ENCODE measurements at regions not wholly inside any gene's neighbourhood (a gene's known extent, or its start where the extent isn't known, plus 50 kb on each side); places are given as distances from the start of the nearest gene placed in this dataset.

GRCh38 chr1:82423174-82423815 is 622.6 kb downstream of the ADGRL2 start:
- no peak for DNase-seq (ENCODE audit: low read depth)

- DNase-seq (ENCODE audit: low read depth) = no peak
Measured at GRCh38 chr1:82421782-82422181, 621.0 kb downstream of the ADGRL2 start.

GRCh38 chr1:82420584-82420983 is 619.9 kb downstream of the ADGRL2 start:
- no peak for DNase-seq (ENCODE audit: low read depth)

- DNase-seq (ENCODE audit: low read depth) = no peak
Measured at GRCh38 chr1:82411605-82412004, 610.9 kb downstream of the ADGRL2 start.

GRCh38 chr1:82405333-82405732 is 604.6 kb downstream of the ADGRL2 start:
- DNase-seq (ENCODE audit: low read depth) = no peak

- no peak for DNase-seq (ENCODE audit: low read depth)
Measured at GRCh38 chr1:82401116-82401515, 600.4 kb downstream of the ADGRL2 start.

GRCh38 chr1:82400521-82400920 is 599.8 kb downstream of the ADGRL2 start:
- no peak for DNase-seq (ENCODE audit: low read depth)

GRCh38 chr1:82399093-82399492 is 598.4 kb downstream of the ADGRL2 start:
- DNase-seq (ENCODE audit: low read depth) = no peak

- no peak for DNase-seq (ENCODE audit: low read depth)
Measured at GRCh38 chr1:82398357-82398756, 597.6 kb downstream of the ADGRL2 start.

- DNase-seq (ENCODE audit: low read depth) = no peak
Measured at GRCh38 chr1:82395440-82395839, 594.7 kb downstream of the ADGRL2 start.

GRCh38 chr1:82392946-82393345 is 592.2 kb downstream of the ADGRL2 start:
- DNase-seq (ENCODE audit: low read depth) = no peak

GRCh38 chr1:82392513-82392912 is 591.8 kb downstream of the ADGRL2 start:
- DNase-seq (ENCODE audit: low read depth) = no peak

GRCh38 chr1:82391712-82392111 is 591.0 kb downstream of the ADGRL2 start:
- no peak for DNase-seq (ENCODE audit: low read depth)

GRCh38 chr1:82390627-82391026 is 589.9 kb downstream of the ADGRL2 start:
- DNase-seq (ENCODE audit: low read depth) = no peak

- no peak for DNase-seq (ENCODE audit: low read depth)
Measured at GRCh38 chr1:82388679-82389078, 587.9 kb downstream of the ADGRL2 start.

- DNase-seq (ENCODE audit: low read depth) = no peak
Measured at GRCh38 chr1:82387012-82387366, 586.3 kb downstream of the ADGRL2 start.

- no peak for DNase-seq (ENCODE audit: low read depth)
Measured at GRCh38 chr1:82386365-82387011, 585.8 kb downstream of the ADGRL2 start.

GRCh38 chr1:82384776-82385175 is 584.0 kb downstream of the ADGRL2 start:
- DNase-seq (ENCODE audit: low read depth) = no peak

- no peak for DNase-seq (ENCODE audit: low read depth)
Measured at GRCh38 chr1:82377201-82377884, 576.6 kb downstream of the ADGRL2 start.

GRCh38 chr1:82373710-82374109 is 573.0 kb downstream of the ADGRL2 start:
- no peak for DNase-seq (ENCODE audit: low read depth)

- DNase-seq (ENCODE audit: low read depth) = no peak
Measured at GRCh38 chr1:82371844-82372498, 571.2 kb downstream of the ADGRL2 start.

GRCh38 chr1:82367456-82367855 is 566.7 kb downstream of the ADGRL2 start:
- no peak for DNase-seq (ENCODE audit: low read depth)

GRCh38 chr1:82366689-82367088 is 566.0 kb downstream of the ADGRL2 start:
- no peak for DNase-seq (ENCODE audit: low read depth)
